BLaER1 (cell line): ENCODE measurements at regions not wholly inside any gene's neighbourhood (a gene's known extent, or its start where the extent isn't known, plus 50 kb on each side); places are given as distances from the start of the nearest gene placed in this dataset.

Experiments
- H3K27ac ChIP-seq: shearing (Covaris generic); formaldehyde crosslinking; 2 replicates; pipeline ENCODE4 v1.8.1; 2022
- H3K27me3 ChIP-seq: shearing (Covaris generic); formaldehyde crosslinking; 2 replicates; pipeline ENCODE4 v1.8.1; 2022
- H3K36me3 ChIP-seq: shearing (Covaris generic); formaldehyde crosslinking; 2 replicates; pipeline ENCODE4 v1.8.1; 2022
- H3K4me1 ChIP-seq: shearing (Covaris generic); formaldehyde crosslinking; 2 replicates; pipeline ENCODE4 v1.8.1; 2022
- H3K4me2 ChIP-seq: shearing (Covaris generic); formaldehyde crosslinking; 2 replicates; pipeline ENCODE4 v1.8.1; 2022
- H3K4me3 ChIP-seq: shearing (Covaris generic); formaldehyde crosslinking; 2 replicates; pipeline ENCODE4 v1.8.1; 2022
- H3K9ac ChIP-seq: shearing (Covaris generic); formaldehyde crosslinking; 2 replicates; pipeline ENCODE4 v1.8.1; 2022
- H3K9me3 ChIP-seq: shearing (Covaris generic); formaldehyde crosslinking; 2 replicates; pipeline ENCODE4 v1.8.1; 2022
- H4K20me1 ChIP-seq: shearing (Covaris generic); formaldehyde crosslinking; 2 replicates; pipeline ENCODE4 v1.8.1; 2022
- Cebpa-rat ChIP-seq: shearing (Covaris generic); IDR thresholded peaks from 2 replicates; pipeline ENCODE4 v1.8.1; 2022

GRCh38 chr2:208545403-208546042 is 138.9 kb downstream of the PTH2R start:
- TF ChIP-seq Cebpa-rat, result no peak

GRCh38 chr2:208546107-208546506 is 139.5 kb downstream of the PTH2R start:
- H4K20me1 ChIP-seq, result no peaks in the 10 kb centered on the region
- H3K9me3 ChIP-seq, result no peaks in the 10 kb centered on the region
- H3K36me3 ChIP-seq, result no peaks in the 10 kb centered on the region
- H3K4me2 ChIP-seq, result no peak overlapping the region
- H3K9ac ChIP-seq, result no peak overlapping the region
- TF ChIP-seq Cebpa-rat, result no peak
- no peak overlapping the region for H3K27ac ChIP-seq
- no peak overlapping the region for H3K4me3 ChIP-seq
- no peaks in the 10 kb centered on the region for H3K27me3 ChIP-seq
- no peaks in the 10 kb centered on the region for H3K4me1 ChIP-seq

More at GRCh38 chr2:208545403-208546042, 138.9 kb downstream of the PTH2R start:
- Histone ChIP-seq H3K4me2 (no peak overlapping the region), H3K9me3 (no peaks in the 10 kb centered on the region), H3K27ac (no peak overlapping the region), H3K4me3 (no peak overlapping the region), H3K27me3 (no peaks in the 10 kb centered on the region), H3K4me1 (no peaks in the 10 kb centered on the region), H4K20me1 (no peaks in the 10 kb centered on the region), H3K9ac (no peak overlapping the region), H3K36me3 (no peaks in the 10 kb centered on the region)

DNA sequence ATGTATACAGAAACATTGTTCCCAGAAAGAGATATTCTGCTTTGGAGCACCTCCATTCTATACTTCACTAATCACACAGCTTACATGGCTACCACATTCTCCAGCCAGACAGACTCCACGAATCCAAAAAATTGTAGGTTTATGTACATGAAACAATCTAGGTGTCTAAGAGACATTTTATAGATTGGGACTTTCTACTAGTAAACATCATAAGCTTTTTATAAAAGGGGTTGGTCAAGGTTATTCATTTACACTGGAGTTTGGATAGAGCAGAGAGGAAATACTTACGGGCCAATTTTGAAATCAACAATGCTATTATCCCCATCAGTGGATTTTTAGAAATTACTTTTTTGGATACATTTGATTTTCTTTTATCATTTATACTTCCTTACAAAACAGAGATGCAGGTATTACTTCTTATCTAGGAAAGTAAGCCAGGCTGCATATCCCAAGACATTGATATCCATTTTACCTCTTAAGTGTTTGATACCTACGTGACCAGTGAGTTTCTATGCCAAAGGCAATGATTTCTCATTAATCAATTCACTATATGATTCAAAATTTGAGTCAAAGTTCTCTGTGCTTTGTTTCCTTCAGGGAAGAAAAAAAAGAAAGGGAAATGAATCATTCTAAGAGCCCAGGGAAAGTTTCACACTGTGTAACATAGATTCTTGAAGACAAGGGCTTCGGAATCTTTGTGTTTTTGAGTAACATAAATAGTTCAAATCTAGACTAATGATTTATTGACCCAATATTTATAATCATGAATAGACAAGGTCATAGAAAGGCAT is 140.5 kb downstream of the PTH2R start:
- Histone ChIP-seq H3K36me3 (no peaks in the 10 kb centered on the region), H3K27me3 (no peaks in the 10 kb centered on the region), H3K9me3 (no peaks in the 10 kb centered on the region), H3K4me3 (no peak overlapping the region), H3K4me2 (no peak overlapping the region), H3K9ac (no peak overlapping the region), H4K20me1 (no peaks in the 10 kb centered on the region), H3K27ac (no peak overlapping the region), H3K4me1 (no peaks in the 10 kb centered on the region)
- TF ChIP-seq Cebpa-rat, result no peak

DNA sequence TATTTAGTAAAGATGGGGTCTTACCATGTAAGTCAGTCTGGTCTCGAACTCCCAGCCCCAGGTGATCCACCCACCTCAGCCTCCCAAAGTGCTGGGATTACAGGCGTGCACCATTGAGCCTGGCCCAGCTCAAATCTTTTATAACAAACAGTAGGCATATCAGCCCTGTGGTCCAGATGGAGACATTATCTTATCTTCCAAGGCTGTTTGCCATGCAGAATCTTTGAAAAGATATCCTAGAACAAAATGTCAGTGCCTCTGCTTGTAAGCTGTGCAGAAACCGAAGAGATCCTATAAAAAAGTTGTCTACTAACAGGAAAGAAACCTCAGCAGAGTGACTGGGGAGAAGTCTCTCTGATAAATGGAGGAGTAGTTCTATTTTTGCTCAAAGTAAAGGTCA is 142.1 kb downstream of the PTH2R start:
- no peaks in the 10 kb centered on the region for H3K9me3 ChIP-seq
- H4K20me1 ChIP-seq, result no peaks in the 10 kb centered on the region
- H3K36me3 ChIP-seq, result no peaks in the 10 kb centered on the region
- no peak overlapping the region for H3K4me2 ChIP-seq
- H3K27me3 ChIP-seq, result no peaks in the 10 kb centered on the region
- no peaks in the 10 kb centered on the region for H3K4me1 ChIP-seq
- no peak overlapping the region for H3K27ac ChIP-seq
- H3K9ac ChIP-seq, result no peak overlapping the region
- no peak overlapping the region for H3K4me3 ChIP-seq
- no peak for TF ChIP-seq Cebpa-rat

- H3K4me2 ChIP-seq, result no peak overlapping the region
- H3K9me3 ChIP-seq, result no peaks in the 10 kb centered on the region
- H3K27me3 ChIP-seq, result no peaks in the 10 kb centered on the region
- no peaks in the 10 kb centered on the region for H3K4me1 ChIP-seq
- no peaks in the 10 kb centered on the region for H3K36me3 ChIP-seq
- H3K27ac ChIP-seq, result no peak overlapping the region
- no peak for TF ChIP-seq Cebpa-rat
- no peak overlapping the region for H3K4me3 ChIP-seq
- H3K9ac ChIP-seq, result no peak overlapping the region
- no peaks in the 10 kb centered on the region for H4K20me1 ChIP-seq
These were observed 143.1 kb downstream of the PTH2R start for GRCh38 chr2:208549546-208550158.

GRCh38 chr2:208552943-208553342 is 146.4 kb downstream of the PTH2R start:
- no peak for TF ChIP-seq Cebpa-rat
- H3K36me3 ChIP-seq, result no peaks in the 10 kb centered on the region
- H3K4me3 ChIP-seq, result no peak overlapping the region
- no peaks in the 10 kb centered on the region for H3K9me3 ChIP-seq
- no peaks in the 10 kb centered on the region for H3K4me1 ChIP-seq
- no peak overlapping the region for H3K27ac ChIP-seq
- H3K9ac ChIP-seq, result no peak overlapping the region
- H3K27me3 ChIP-seq, result no peaks in the 10 kb centered on the region
- no peaks in the 10 kb centered on the region for H4K20me1 ChIP-seq
- no peak overlapping the region for H3K4me2 ChIP-seq

DNA sequence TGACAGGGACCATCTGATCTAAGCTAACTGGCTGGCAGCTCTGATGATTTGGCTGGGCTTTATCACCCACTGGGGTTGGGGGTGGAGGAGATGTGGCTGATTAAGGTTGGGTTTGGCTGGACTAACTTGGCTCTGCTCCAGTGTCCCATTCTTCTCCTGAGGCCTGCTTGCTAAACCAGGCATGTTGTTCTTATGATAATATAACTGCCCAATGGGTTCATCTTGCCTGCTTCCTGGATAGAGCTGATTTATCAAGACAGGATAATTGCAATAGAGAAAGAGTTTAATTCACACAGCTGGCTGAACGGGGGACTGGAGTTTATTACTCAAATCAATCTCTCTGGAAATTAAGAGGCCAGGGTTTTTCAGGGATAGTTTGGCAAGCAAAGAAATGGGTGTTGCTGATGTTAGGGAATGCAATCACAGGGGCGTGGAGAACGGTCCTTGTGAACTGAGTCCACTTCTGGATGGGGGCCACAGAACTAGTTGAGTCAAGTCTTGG is 150.4 kb downstream of the PTH2R start:
- Histone ChIP-seq H3K27ac (no peak overlapping the region), H3K9me3 (peaks cover 2% of the 10 kb centered on the region; the same call in 1 of the 2 replicates), H4K20me1 (no peaks in the 10 kb centered on the region), H3K4me1 (no peaks in the 10 kb centered on the region), H3K4me3 (no peak overlapping the region), H3K9ac (no peak overlapping the region), H3K36me3 (no peaks in the 10 kb centered on the region), H3K4me2 (no peak overlapping the region), H3K27me3 (no peaks in the 10 kb centered on the region)
- TF ChIP-seq Cebpa-rat, result no peak

- no peak for TF ChIP-seq Cebpa-rat
- peaks cover 14% of the 10 kb centered on the region for H3K9me3 ChIP-seq
- no peak overlapping the region for H3K4me2 ChIP-seq
- no peak overlapping the region for H3K27ac ChIP-seq
- H3K4me3 ChIP-seq, result no peak overlapping the region
- no peaks in the 10 kb centered on the region for H3K36me3 ChIP-seq
- H3K4me1 ChIP-seq, result no peaks in the 10 kb centered on the region
- no peaks in the 10 kb centered on the region for H3K27me3 ChIP-seq
- no peak overlapping the region for H3K9ac ChIP-seq
- H4K20me1 ChIP-seq, result no peaks in the 10 kb centered on the region
These were observed 159.3 kb downstream of the PTH2R start for GRCh38 chr2:208565690-208566416.

- H3K9me3 ChIP-seq, result peaks cover under 1% of the 10 kb centered on the region; the same call in 1 of the 2 replicates
- no peak overlapping the region for H3K27ac ChIP-seq
- no peaks in the 10 kb centered on the region for H3K4me1 ChIP-seq
- no peak overlapping the region for H3K4me2 ChIP-seq
- no peak overlapping the region for H3K4me3 ChIP-seq
- H3K9ac ChIP-seq, result no peak overlapping the region
- TF ChIP-seq Cebpa-rat, result no peak
- H3K36me3 ChIP-seq, result no peaks in the 10 kb centered on the region
- no peaks in the 10 kb centered on the region for H4K20me1 ChIP-seq
- no peaks in the 10 kb centered on the region for H3K27me3 ChIP-seq
These were observed 161.6 kb downstream of the PTH2R start for GRCh38 chr2:208568203-208568602.

GRCh38 chr2:208570066-208570465 is 163.5 kb downstream of the PTH2R start:
- TF ChIP-seq Cebpa-rat, result no peak
- Histone ChIP-seq H3K4me2 (no peak overlapping the region), H3K9me3 (no peaks in the 10 kb centered on the region), H3K9ac (no peak overlapping the region), H3K36me3 (no peaks in the 10 kb centered on the region), H3K4me3 (no peak overlapping the region), H3K27ac (no peak overlapping the region), H3K4me1 (no peaks in the 10 kb centered on the region), H4K20me1 (no peaks in the 10 kb centered on the region), H3K27me3 (no peaks in the 10 kb centered on the region)
